ENCODE measurements at regions not wholly inside any gene's neighbourhood (a gene's known extent, or its start where the extent isn't known, plus 50 kb on each side); places are given as distances from the start of the nearest gene placed in this dataset.
"Not testable (repeated sequence)": the region's sequence is repeated elsewhere in the genome, so short reads cannot be mapped to it uniquely, and the experiment has no call there.

DNA sequence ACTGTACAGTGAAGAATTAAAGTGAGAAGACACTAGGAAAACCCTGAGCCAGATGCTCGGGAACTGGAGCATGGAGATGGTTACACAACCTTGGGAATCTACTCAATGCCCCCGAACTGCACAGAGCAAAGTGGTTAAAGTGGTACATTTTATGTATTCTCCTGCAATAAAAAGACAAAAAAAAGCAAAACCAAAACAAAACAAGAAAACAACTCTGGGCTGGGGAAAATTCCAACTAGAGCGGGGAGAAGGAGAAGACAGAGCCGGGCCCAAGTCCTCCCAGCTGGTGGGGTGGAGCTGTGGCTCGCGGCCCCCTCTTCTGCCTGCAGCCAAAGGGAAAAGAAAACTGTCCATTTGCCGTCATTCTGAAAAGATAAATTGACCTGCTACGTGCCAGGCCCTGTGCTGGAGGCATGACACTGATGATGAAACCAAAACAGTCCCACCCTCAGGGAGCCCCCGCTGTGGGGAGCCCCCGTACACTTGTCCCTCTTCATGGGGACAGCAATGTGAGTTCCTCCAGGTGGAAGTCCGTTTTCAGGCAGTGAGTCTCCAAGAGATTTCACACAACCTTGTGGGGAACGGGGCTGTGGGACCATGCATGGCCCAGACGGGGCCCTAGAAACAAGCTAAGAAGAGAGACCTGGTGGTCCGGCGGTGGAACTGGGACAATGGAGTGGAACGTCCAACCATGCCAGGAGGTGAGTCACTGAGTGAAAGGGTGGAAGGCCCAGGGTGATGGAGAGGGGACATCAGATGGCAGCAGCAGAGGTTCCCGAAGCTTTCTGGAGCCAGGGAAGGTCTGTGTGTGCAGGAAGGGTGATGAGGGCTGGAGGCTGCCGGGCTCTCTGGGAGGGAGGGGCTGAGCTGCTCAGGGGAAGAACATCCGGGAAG is 114.8 kb upstream of the COL5A1 start:
- Histone ChIP-seq H3K27ac (ENCODE audit: low read depth, low read length) (no peak overlapping the region), H3K9me3 (ENCODE audit: control insufficient read depth, insufficient read depth, low read length) (peaks cover 14% of the 10 kb centered on the region), H3K27me3 (ENCODE audit: control insufficient read depth, insufficient read depth, low read length) (peaks cover 5% of the 10 kb centered on the region), H3K4me3 (ENCODE audit: low read depth, low read length) (no peak overlapping the region)
- DNase-seq (ENCODE audit: low read depth, low spot score), result no peak
- no peak for TF ChIP-seq CTCF (IDR thresholded peaks at IDR 0.05; ENCODE audit: low read depth, low read length)
- POLR2A ChIA-PET, result interaction anchor here (0.6 kb wide), 1 partner anchor 238 kb away, joined by 3 read pairs; no protein-coding TSS in a partner anchor
- CTCF ChIA-PET, result no interaction called here

GRCh38 chr9:134530724-134531123 is 110.9 kb upstream of the COL5A1 start:
- H3K27ac ChIP-seq (ENCODE audit: low read depth, low read length), result no peak overlapping the region
- ChIA-PET CTCF (no interaction called here), POLR2A (no interaction called here)
- peaks cover 24% of the 10 kb centered on the region for H3K9me3 ChIP-seq (ENCODE audit: control insufficient read depth, insufficient read depth, low read length)
- H3K27me3 ChIP-seq (ENCODE audit: control insufficient read depth, insufficient read depth, low read length), result peaks cover 2% of the 10 kb centered on the region
- no peak overlapping the region for H3K4me3 ChIP-seq (ENCODE audit: low read depth, low read length)
- DNase-seq (ENCODE audit: low read depth, low spot score), result no peak
- no peak for TF ChIP-seq CTCF (IDR thresholded peaks at IDR 0.05; ENCODE audit: low read depth, low read length)

- CTCF ChIA-PET, result no interaction called here
- H3K4me3 ChIP-seq (ENCODE audit: low read depth, low read length), result no peak overlapping the region
Observed at GRCh38 chr9:134531220-134531970, 110.2 kb upstream of the COL5A1 start.

DNA sequence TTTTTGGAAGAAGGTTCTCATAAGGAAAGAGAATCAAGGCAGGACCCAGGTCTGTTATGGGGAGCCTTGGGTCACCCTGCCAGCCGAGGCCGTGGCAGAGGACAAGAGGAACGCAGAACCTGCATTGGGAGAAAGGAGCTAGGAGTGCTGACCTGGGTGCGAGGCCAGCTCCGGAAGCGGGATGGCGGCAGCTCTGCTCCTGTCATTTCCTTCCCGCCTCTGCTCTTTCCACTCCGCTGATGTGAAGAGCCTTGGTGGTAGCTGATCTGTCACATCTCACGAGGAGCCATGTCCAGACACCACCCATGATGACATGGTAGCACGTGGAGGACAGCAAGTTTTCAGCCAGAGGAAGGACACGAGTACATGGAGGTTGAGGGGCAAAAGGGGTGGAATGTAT is 109.5 kb upstream of the COL5A1 start:
- ChIA-PET POLR2A (no interaction called here), CTCF (no interaction called here)
- DNase-seq (ENCODE audit: low read depth, low spot score), result no peak
- no peak for TF ChIP-seq CTCF (IDR thresholded peaks at IDR 0.05; ENCODE audit: low read depth, low read length)
- Histone ChIP-seq H3K9me3 (ENCODE audit: control insufficient read depth, insufficient read depth, low read length) (peaks cover 21% of the 10 kb centered on the region), H3K4me3 (ENCODE audit: low read depth, low read length) (no peak overlapping the region), H3K27me3 (ENCODE audit: control insufficient read depth, insufficient read depth, low read length) (no peaks in the 10 kb centered on the region), H3K27ac (ENCODE audit: low read depth, low read length) (no peak overlapping the region)

More at GRCh38 chr9:134531220-134531970, 110.2 kb upstream of the COL5A1 start:
- Histone ChIP-seq H3K27me3 (ENCODE audit: control insufficient read depth, insufficient read depth, low read length) (no peaks in the 10 kb centered on the region), H3K9me3 (ENCODE audit: control insufficient read depth, insufficient read depth, low read length) (peaks cover 18% of the 10 kb centered on the region), H3K27ac (ENCODE audit: low read depth, low read length) (no peak overlapping the region)
- no peak for DNase-seq (ENCODE audit: low read depth, low spot score)
- TF ChIP-seq CTCF (IDR thresholded peaks at IDR 0.05; ENCODE audit: low read depth, low read length), result no peak
- POLR2A ChIA-PET, result no interaction called here

- CTCF ChIA-PET; DNase-seq (ENCODE audit: low read depth, low spot score); H3K27me3 ChIP-seq (ENCODE audit: control insufficient read depth, insufficient read depth, low read length); H3K27ac ChIP-seq (ENCODE audit: low read depth, low read length); H3K4me3 ChIP-seq (ENCODE audit: low read depth, low read length); POLR2A ChIA-PET: not testable (repeated sequence)
- H3K9me3 ChIP-seq (ENCODE audit: control insufficient read depth, insufficient read depth, low read length), result peaks cover 21% of the 10 kb centered on the region
Observed at GRCh38 chr9:134532661-134533060, 108.9 kb upstream of the COL5A1 start.

All from AG04450 (cell line).